B cell (primary cell): ENCODE measurements at regions not wholly inside any gene's neighbourhood (a gene's known extent, or its start where the extent isn't known, plus 50 kb on each side); places are given as distances from the start of the nearest gene placed in this dataset.

Experiments used
- ATAC-seq: fragments of 200-7000 bp; cut with Tn5 transposase; one replicate; pipeline ENCODE4 v1.10.0; 2021; ENCODE audit warnings: low read depth, mild to moderate bottlenecking, moderate number of reproducible peaks, moderate library complexity
- CTCF ChIA-PET: fragments of 350-600 bp; sonication (Branson Sonifier 250); formaldehyde crosslinking; loops from one replicate; lab custom pipeline; 2021; ENCODE audit warnings: antibody characterized with exemption, inconsistent platforms; lab: Charles Lee
- POLR2A ChIA-PET: fragments of 350-600 bp; sonication (Branson Sonifier 250); formaldehyde crosslinking; loops from one replicate; lab custom pipeline; 2021; ENCODE audit warnings: antibody characterized with exemption; lab: Charles Lee
- DNase-seq: peaks from one replicate; pipeline ENCODE4 v3.0.0; 2013
- H2AFZ ChIP-seq: 2 replicates; pipeline ENCODE4 v1.6.1; 2012; ENCODE audit warnings: mild to moderate bottlenecking, low read depth, low read length; ENCODE audit not compliant: insufficient read depth, poor library complexity, severe bottlenecking
- H3K27ac ChIP-seq, 2 donors: 1 replicate in 1 of 2; 2 replicates in 1 of 2; pipeline ENCODE4 v1.5.1; 2012 to 2013; ENCODE audit warnings: low read length in 2 of 2, mild to moderate bottlenecking in 2 of 2, moderate library complexity in 1 of 2
- H3K27me3 ChIP-seq, 4 experiments: fragments of 200-600 bp in 1 of 4; sonication (generic) in 1 of 4; replicated peaks in 1 of 4; 1 replicate in 2 of 4; 2 replicates in 2 of 4; pipeline versions ENCODE4 v1.6.1 to v1.7.0; 2013 to 2016; ENCODE audit warnings: low read length in 3 of 4, mild to moderate bottlenecking in 2 of 4, mixed read lengths in 1 of 4, moderate library complexity in 1 of 4; ENCODE audit not compliant: insufficient read depth in 4 of 4, control insufficient read depth in 3 of 4; ENCODE audit errors: control extremely low read depth in 1 of 4
- H3K36me3 ChIP-seq, 2 experiments: replicated peaks in 1 of 2; 1 replicate in 1 of 2; 2 replicates in 1 of 2; pipeline versions ENCODE4 v1.6.1 to v1.7.1; 2013; ENCODE audit warnings: low read length in 1 of 2; ENCODE audit not compliant: insufficient read depth in 2 of 2, control insufficient read depth in 1 of 2; ENCODE audit errors: control extremely low read depth in 1 of 2, extremely low read depth in 1 of 2
- H3K4me1 ChIP-seq, 2 donors: fragments of 200-600 bp in 1 of 2; sonication (generic) in 1 of 2; 1 replicate in 1 of 2; 2 replicates in 1 of 2; pipeline versions ENCODE4 v1.5.1 to v1.6.1; 2013 to 2017; ENCODE audit warnings: low read length in 2 of 2; ENCODE audit not compliant: control insufficient read depth in 2 of 2, insufficient read depth in 2 of 2
- H3K4me2 ChIP-seq: replicated peaks from 2 replicates; pipeline ENCODE3; 2012; ENCODE audit warnings: mild to moderate bottlenecking, low read depth, low read length; ENCODE audit not compliant: poor library complexity, severe bottlenecking
- H3K4me3 ChIP-seq, 5 experiments: fragments of 200-600 bp in 1 of 5; sonication (generic) in 1 of 5; 1 replicate in 3 of 5; 2 replicates in 2 of 5; pipeline versions ENCODE4 v1.5.1 to v1.7.0; 2011 to 2016; ENCODE audit warnings: low read length in 4 of 5, mild to moderate bottlenecking in 4 of 5, low read depth in 2 of 5, control low read depth in 1 of 5, moderate library complexity in 1 of 5; ENCODE audit not compliant: insufficient read depth in 1 of 5; ENCODE audit errors: control extremely low read depth in 1 of 5, extremely low read depth in 1 of 5
- H3K79me2 ChIP-seq: fragments of 200-600 bp; sonication (generic); one replicate; pipeline ENCODE4 v1.6.0; 2016; ENCODE audit warnings: low read length; ENCODE audit not compliant: control insufficient read depth, insufficient read depth
- H3K9ac ChIP-seq: fragments of 200-600 bp; sonication (generic); 2 replicates; pipeline ENCODE4 v1.6.1; 2017; ENCODE audit warnings: mild to moderate bottlenecking, low read length, moderate library complexity
- H3K9me3 ChIP-seq, 3 donors: one replicate each; pipeline versions ENCODE4 v1.6.1 to v1.7.1; 2013; ENCODE audit warnings: low read length in 2 of 3; ENCODE audit not compliant: control insufficient read depth in 2 of 3, insufficient read depth in 1 of 3; ENCODE audit errors: control extremely low read depth in 1 of 3
- H4K20me1 ChIP-seq: 2 replicates; pipeline ENCODE4 v1.6.0; 2012; ENCODE audit warnings: mild to moderate bottlenecking, low read length; ENCODE audit not compliant: insufficient read depth, control insufficient read depth, poor library complexity, severe bottlenecking
- H3K27ac Mint-ChIP-seq: one replicate; pipeline ENCODE4 v1.8.0; 2021; ENCODE audit warnings: mixed read lengths
- H3K27me3 Mint-ChIP-seq: one replicate; pipeline ENCODE4 v1.8.0; 2021; ENCODE audit warnings: mixed read lengths
- H3K4me1 Mint-ChIP-seq: one replicate; pipeline ENCODE4 v1.8.0; 2021; ENCODE audit warnings: mixed read lengths
- H3K4me3 Mint-ChIP-seq: one replicate; pipeline ENCODE4 v1.8.0; 2021; ENCODE audit warnings: mixed read lengths
- H3K9me3 Mint-ChIP-seq: one replicate; pipeline ENCODE4 v1.8.0; 2022; ENCODE audit warnings: mixed read lengths; ENCODE audit not compliant: insufficient read depth
- CTCF ChIP-seq: fragments of 200-600 bp; IDR thresholded peaks from one replicate; pipeline ENCODE4 v1.8.0; 2022; ENCODE audit warnings: antibody characterized with exemption, mild to moderate bottlenecking
- EZH2 ChIP-seq: IDR thresholded peaks from 2 replicates; pipeline ENCODE4 v1.6.1; 2012; ENCODE audit warnings: borderline replicate concordance, low read depth, mild to moderate bottlenecking, moderate library complexity, low read length; ENCODE audit not compliant: insufficient read depth, poor library complexity, severe bottlenecking
- WGBS: methylation state at CpG from one replicate; pipeline ENCODE4 v1.1.5; 2013; ENCODE audit warnings: missing lambda C conversion rate; ENCODE audit not compliant: insufficient coverage; 5-methylcytosine and 5-hydroxymethylcytosine counted together
- intact Hi-C: fragments of 100-400 bp; cut with micrococcal nuclease; formaldehyde crosslinking; loops from one replicate; pipeline ENCODE4 v1.10.0; 2022

- no peak overlapping the region for H3K27ac Mint-ChIP-seq
Observed at GRCh38 chr1:219753914-219754313, 141.0 kb upstream of the ZC3H11B start.

GRCh38 chr1:219752645-219753044 is 139.7 kb upstream of the ZC3H11B start:
- H4K20me1 ChIP-seq: no peaks in the 10 kb centered on the region
- CTCF ChIA-PET: no interaction called here
- H3K27me3 ChIP-seq: no peaks in the 10 kb centered on the region
- H3K27me3 Mint-ChIP-seq: no peaks in the 10 kb centered on the region
- ATAC-seq (no peak), DNase-seq (no peak)
- H3K4me1 Mint-ChIP-seq: no peaks in the 10 kb centered on the region
- TF ChIP-seq CTCF (no peak), EZH2 (no peak)
- no peaks in the 10 kb centered on the region for H3K79me2 ChIP-seq
- H3K9ac ChIP-seq: no peak overlapping the region
- H3K9me3 ChIP-seq: peaks cover 0 to 5% (median 0%) of the 10 kb centered on the region in 3 donors
- no peak overlapping the region for H3K4me3 ChIP-seq
- WGBS: no CpG with 5 or more reads among the region's 1 CpG
- no peak overlapping the region for H3K27ac ChIP-seq
- H3K4me2 ChIP-seq: no peak overlapping the region
- no peaks in the 10 kb centered on the region for H3K36me3 ChIP-seq
- no peaks in the 10 kb centered on the region for H3K4me1 ChIP-seq
- H2AFZ ChIP-seq: no peak overlapping the region
- no peak overlapping the region for H3K27ac Mint-ChIP-seq
- intact Hi-C loops: no loop called here
- no peaks in the 10 kb centered on the region for H3K9me3 Mint-ChIP-seq
- POLR2A ChIA-PET: no interaction called here
- no peak overlapping the region for H3K4me3 Mint-ChIP-seq

More at GRCh38 chr1:219753914-219754313, 141.0 kb upstream of the ZC3H11B start:
- CTCF ChIA-PET: no interaction called here
- no peaks in the 10 kb centered on the region for H3K27me3 ChIP-seq
- H3K27me3 Mint-ChIP-seq: no peaks in the 10 kb centered on the region
- no peak overlapping the region for H3K4me3 Mint-ChIP-seq
- no peaks in the 10 kb centered on the region for H4K20me1 ChIP-seq
- WGBS: 90% methylated on average over 1 of the region's 4 CpGs
- intact Hi-C loops: no loop called here
- no peak overlapping the region for H2AFZ ChIP-seq
- no peak overlapping the region for H3K4me2 ChIP-seq
- DNase-seq: no peak
- H3K9me3 ChIP-seq: peaks cover 0 to 5% (median 0%) of the 10 kb centered on the region in 3 donors
- no peaks in the 10 kb centered on the region for H3K36me3 ChIP-seq
- H3K27ac ChIP-seq: no peak overlapping the region
- H3K9ac ChIP-seq: no peak overlapping the region
- H3K9me3 Mint-ChIP-seq: no peaks in the 10 kb centered on the region
- POLR2A ChIA-PET: no interaction called here
- H3K4me3 ChIP-seq: no peak overlapping the region
- ATAC-seq: no peak
- TF ChIP-seq CTCF (no peak), EZH2 (no peak)
- no peaks in the 10 kb centered on the region for H3K79me2 ChIP-seq
- no peaks in the 10 kb centered on the region for H3K4me1 Mint-ChIP-seq
- no peaks in the 10 kb centered on the region for H3K4me1 ChIP-seq
